ENCODE measurements at regions not wholly inside any gene's neighbourhood (a gene's known extent, or its start where the extent isn't known, plus 50 kb on each side); places are given as distances from the start of the nearest gene placed in this dataset.
"Not testable (repeated sequence)": the region's sequence is repeated elsewhere in the genome, so short reads cannot be mapped to it uniquely, and the experiment has no call there.

GRCh38 chr17:77042476-77043231, 98.1 kb upstream of the SEC14L1 start:
- no peak for DNase-seq (ENCODE audit: low spot score)
- no peaks in the 10 kb centered on the region for H3K36me3 ChIP-seq
- TF ChIP-seq CTCF (IDR thresholded peaks at IDR 0.05) = no peak
- TF ChIP-seq POLR2AphosphoS5 (IDR thresholded peaks at IDR 0.05) = no peak
- TF ChIP-seq POLR2A (IDR thresholded peaks at IDR 0.05) = no peak
- no peaks in the 10 kb centered on the region for H3K27me3 ChIP-seq (replicated peaks; ENCODE audit: insufficient read depth)
- no peaks in the 10 kb centered on the region for H3K4me1 ChIP-seq (replicated peaks)
- H3K27ac ChIP-seq = no peak overlapping the region
- WGBS = 52% methylated on average over 11 of the region's 11 CpGs
- intact Hi-C loops (cut with DNase I) = no loop called here
- no peak overlapping the region for H3K4me3 ChIP-seq
- H3K9me3 ChIP-seq = no peaks in the 10 kb centered on the region

GRCh38 chr17:77045441-77046041, 95.2 kb upstream of the SEC14L1 start:
- H3K4me1 ChIP-seq (replicated peaks) = no peaks in the 10 kb centered on the region

GRCh38 chr17:77049440-77049839, 91.3 kb upstream of the SEC14L1 start:
- Histone ChIP-seq H3K27ac (no peak overlapping the region), H3K4me3 (no peak overlapping the region), H3K36me3 (no peaks in the 10 kb centered on the region), H3K4me1 (replicated peaks) (no peaks in the 10 kb centered on the region), H3K9me3 (no peaks in the 10 kb centered on the region), H3K27me3 (replicated peaks; ENCODE audit: insufficient read depth) (no peaks in the 10 kb centered on the region)
- TF ChIP-seq POLR2AphosphoS5 (IDR thresholded peaks at IDR 0.05) = no peak
- no peak for TF ChIP-seq POLR2A (IDR thresholded peaks at IDR 0.05)
- TF ChIP-seq CTCF (IDR thresholded peaks at IDR 0.05) = no peak
- 20% methylated on average over 12 of the region's 12 CpGs for WGBS
- intact Hi-C loops (cut with DNase I) = no loop called here
- no peak for DNase-seq (ENCODE audit: low spot score)

More at GRCh38 chr17:77045441-77046041, 95.2 kb upstream of the SEC14L1 start:
- no peaks in the 10 kb centered on the region for H3K36me3 ChIP-seq
- DNase-seq (ENCODE audit: low spot score) = no peak
- H3K9me3 ChIP-seq = no peaks in the 10 kb centered on the region
- intact Hi-C loops (cut with DNase I) = no loop called here
- H3K27me3 ChIP-seq (replicated peaks; ENCODE audit: insufficient read depth) = no peaks in the 10 kb centered on the region
- H3K4me3 ChIP-seq = no peak overlapping the region
- no peak overlapping the region for H3K27ac ChIP-seq
- 70% methylated on average over 7 of the region's 7 CpGs for WGBS
- TF ChIP-seq CTCF (IDR thresholded peaks at IDR 0.05) = no peak
- TF ChIP-seq POLR2AphosphoS5 (IDR thresholded peaks at IDR 0.05) = no peak
- TF ChIP-seq POLR2A (IDR thresholded peaks at IDR 0.05) = no peak

- DNase-seq (ENCODE audit: low spot score); H3K27ac ChIP-seq; H3K4me3 ChIP-seq; H3K9me3 ChIP-seq; H3K36me3 ChIP-seq; H3K4me1 ChIP-seq (replicated peaks); H3K27me3 ChIP-seq (replicated peaks; ENCODE audit: insufficient read depth); intact Hi-C loops (cut with DNase I): not testable (repeated sequence)
- 85% methylated on average over 14 of the region's 14 CpGs for WGBS
Measured at GRCh38 chr17:77050901-77051300, 89.9 kb upstream of the SEC14L1 start.

- no peaks in the 10 kb centered on the region for H3K27me3 ChIP-seq (replicated peaks; ENCODE audit: insufficient read depth)
Measured at GRCh38 chr17:77054936-77055335, 85.8 kb upstream of the SEC14L1 start.

More at GRCh38 chr17:77054936-77055335, 85.8 kb upstream of the SEC14L1 start:
- DNase-seq (ENCODE audit: low spot score) = no peak
- Histone ChIP-seq H3K27ac (no peak overlapping the region), H3K36me3 (no peaks in the 10 kb centered on the region), H3K4me1 (replicated peaks) (no peaks in the 10 kb centered on the region), H3K4me3 (no peak overlapping the region), H3K9me3 (no peaks in the 10 kb centered on the region)
- no peak for TF ChIP-seq CTCF (IDR thresholded peaks at IDR 0.05)
- no peak for TF ChIP-seq POLR2A (IDR thresholded peaks at IDR 0.05)
- TF ChIP-seq POLR2AphosphoS5 (IDR thresholded peaks at IDR 0.05) = no peak
- intact Hi-C loops (cut with DNase I) = loop anchor here (5.0 kb wide), 1 partner anchor 188 kb away; the partner anchor contains the start of gene MGAT5B
- WGBS = 54% methylated on average over 10 of the region's 10 CpGs
